ENCODE measurements at regions not wholly inside any gene's neighbourhood (a gene's known extent, or its start where the extent isn't known, plus 50 kb on each side); places are given as distances from the start of the nearest gene placed in this dataset.
"Not testable (repeated sequence)": the region's sequence is repeated elsewhere in the genome, so short reads cannot be mapped to it uniquely, and the experiment has no call there.

- DNase-seq (ENCODE audit: low read depth in 2 of 2), result no peak
Measured at GRCh38 chr6:115091461-115091860, 748.6 kb upstream of the HS3ST5 start.

- DNase-seq (ENCODE audit: low read depth in 2 of 2), result no peak
Measured at GRCh38 chr6:115078555-115078954, 735.7 kb upstream of the HS3ST5 start.

GRCh38 chr6:115071962-115072361 lies 729.1 kb upstream of the HS3ST5 start:
- no peak for DNase-seq (ENCODE audit: low read depth in 2 of 2)

- DNase-seq (ENCODE audit: low read depth in 2 of 2), result no peak
Measured at GRCh38 chr6:115067690-115068447, 725.0 kb upstream of the HS3ST5 start.

GRCh38 chr6:115064680-115065079 lies 721.9 kb upstream of the HS3ST5 start:
- DNase-seq (ENCODE audit: low read depth in 2 of 2), result no peak

- DNase-seq (ENCODE audit: low read depth in 2 of 2), result no peak
Measured at GRCh38 chr6:115060581-115060980, 717.8 kb upstream of the HS3ST5 start.

- no peak for DNase-seq (ENCODE audit: low read depth in 2 of 2)
Measured at GRCh38 chr6:115058414-115059211, 715.8 kb upstream of the HS3ST5 start.

- DNase-seq (ENCODE audit: low read depth in 2 of 2), result no peak
Measured at GRCh38 chr6:115055579-115055978, 712.8 kb upstream of the HS3ST5 start.

- not testable (repeated sequence) for DNase-seq (ENCODE audit: low read depth in 2 of 2)
Measured at GRCh38 chr6:115054242-115054641, 711.4 kb upstream of the HS3ST5 start.

- DNase-seq (ENCODE audit: low read depth in 2 of 2), result no peak
Measured at GRCh38 chr6:115053169-115053860, 710.5 kb upstream of the HS3ST5 start.

- DNase-seq (ENCODE audit: low read depth in 2 of 2), result no peak
Measured at GRCh38 chr6:115016593-115016992, 673.8 kb upstream of the HS3ST5 start.

GRCh38 chr6:115004982-115005381 lies 662.2 kb upstream of the HS3ST5 start:
- DNase-seq (ENCODE audit: low read depth in 2 of 2), result no peak

- DNase-seq (ENCODE audit: low read depth in 2 of 2), result no peak
Measured at GRCh38 chr6:115004204-115004603, 661.4 kb upstream of the HS3ST5 start.

GRCh38 chr6:115001731-115002350 lies 659.0 kb upstream of the HS3ST5 start:
- no peak for DNase-seq (ENCODE audit: low read depth in 2 of 2)

GRCh38 chr6:115000736-115001135 lies 657.9 kb upstream of the HS3ST5 start:
- no peak for DNase-seq (ENCODE audit: low read depth in 2 of 2)

GRCh38 chr6:114998492-114998891 lies 655.7 kb upstream of the HS3ST5 start:
- no peak for DNase-seq (ENCODE audit: low read depth in 2 of 2)

GRCh38 chr6:114997813-114998292 lies 655.0 kb upstream of the HS3ST5 start:
- DNase-seq (ENCODE audit: low read depth in 2 of 2), result no peak

- no peak for DNase-seq (ENCODE audit: low read depth in 2 of 2)
Measured at GRCh38 chr6:114995526-114995925, 652.7 kb upstream of the HS3ST5 start.

GRCh38 chr6:114989279-114989964 lies 646.6 kb upstream of the HS3ST5 start:
- no peak for DNase-seq (ENCODE audit: low read depth in 2 of 2)

- DNase-seq (ENCODE audit: low read depth in 2 of 2), result no peak
Measured at GRCh38 chr6:114987281-114987680, 644.5 kb upstream of the HS3ST5 start.

GRCh38 chr6:114955363-114955762 lies 612.5 kb upstream of the HS3ST5 start:
- DNase-seq (ENCODE audit: low read depth in 2 of 2), result no peak

All from dermis microvascular lymphatic vessel endothelial cell (primary cell).